Left lung (tissue), 4 donors: ENCODE measurements at regions not wholly inside any gene's neighbourhood (a gene's known extent, or its start where the extent isn't known, plus 50 kb on each side); places are given as distances from the start of the nearest gene placed in this dataset.

Source experiments
- ATAC-seq: fragments of 200-7000 bp; cut with Tn5 transposase; one replicate; pipeline ENCODE4 v1.9.1; 2020; ENCODE audit warnings: moderate library complexity
- DNase-seq, 4 donors: peaks; one replicate each; pipeline ENCODE4 v3.0.0-alpha.2; 2013 to 2020
- H3K27ac ChIP-seq, 2 donors: fragments of 200-600 bp; sonication (generic) in 1 of 2; one replicate each; pipeline versions ENCODE4 v1.5.0 to v1.8.0; 2020 to 2021
- H3K27me3 ChIP-seq, 2 donors: fragments of 200-600 bp; sonication (generic) in 1 of 2; one replicate each; pipeline versions ENCODE4 v1.5.0 to v1.8.0; 2020 to 2021
- H3K36me3 ChIP-seq, 2 donors: fragments of 200-600 bp; sonication (generic) in 1 of 2; one replicate each; pipeline versions ENCODE4 v1.5.0 to v1.8.0; 2020 to 2021
- H3K4me1 ChIP-seq, 2 donors: fragments of 200-600 bp; one replicate each; pipeline ENCODE4 v1.8.0; 2021
- H3K4me3 ChIP-seq, 2 donors: fragments of 200-600 bp; sonication (generic) in 1 of 2; one replicate each; pipeline versions ENCODE4 v1.5.0 to v1.8.0; 2020 to 2021; ENCODE audit warnings: mild to moderate bottlenecking in 1 of 2
- H3K9me3 ChIP-seq, 2 donors: fragments of 200-600 bp; sonication (generic) in 1 of 2; one replicate each; pipeline versions ENCODE4 v1.5.0 to v1.8.0; 2020 to 2021
- intact Hi-C, 2 donors: fragments of 100-400 bp; cut with DNase I; formaldehyde crosslinking; loops; one replicate each; pipeline versions ENCODE4 v1.11.2 to v1.14.2; 2022
- TF ChIP-seq, protein P1 (sequence below), 2 donors: fragments of 200-600 bp; sonication (generic) in 1 of 2; IDR thresholded peaks; one replicate each; pipeline versions ENCODE4 v1.5.0 to v1.8.0; 2021; ENCODE audit warnings: antibody characterized with exemption in 2 of 2
- donor health status: DM: no; HTN: yes; CAD: no.
- donor health status: DM: no; HTN: no; CAD: no.

DNA sequence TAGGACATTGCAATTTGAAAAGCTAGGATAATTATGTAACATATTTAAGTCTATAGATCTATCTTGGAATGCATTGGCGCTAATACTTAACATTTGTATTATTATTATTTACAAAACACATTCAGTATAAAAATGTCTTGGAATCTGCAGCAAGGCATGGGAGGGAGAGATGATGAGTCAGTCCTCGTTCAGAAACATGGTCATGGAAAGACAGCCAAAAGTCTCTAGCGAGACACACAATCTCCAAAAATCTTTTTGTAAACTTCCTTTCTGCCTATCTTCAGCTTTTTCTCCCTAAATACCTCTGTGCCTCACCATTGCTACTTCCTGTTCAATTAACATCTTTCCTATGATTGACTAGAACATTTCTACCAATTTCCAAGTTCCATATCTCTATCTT lies 188.4 kb upstream of the CACNA2D1 start:
- no peaks in the 10 kb centered on the region for H3K36me3 ChIP-seq
- TF ChIP-seq, protein P1, sequence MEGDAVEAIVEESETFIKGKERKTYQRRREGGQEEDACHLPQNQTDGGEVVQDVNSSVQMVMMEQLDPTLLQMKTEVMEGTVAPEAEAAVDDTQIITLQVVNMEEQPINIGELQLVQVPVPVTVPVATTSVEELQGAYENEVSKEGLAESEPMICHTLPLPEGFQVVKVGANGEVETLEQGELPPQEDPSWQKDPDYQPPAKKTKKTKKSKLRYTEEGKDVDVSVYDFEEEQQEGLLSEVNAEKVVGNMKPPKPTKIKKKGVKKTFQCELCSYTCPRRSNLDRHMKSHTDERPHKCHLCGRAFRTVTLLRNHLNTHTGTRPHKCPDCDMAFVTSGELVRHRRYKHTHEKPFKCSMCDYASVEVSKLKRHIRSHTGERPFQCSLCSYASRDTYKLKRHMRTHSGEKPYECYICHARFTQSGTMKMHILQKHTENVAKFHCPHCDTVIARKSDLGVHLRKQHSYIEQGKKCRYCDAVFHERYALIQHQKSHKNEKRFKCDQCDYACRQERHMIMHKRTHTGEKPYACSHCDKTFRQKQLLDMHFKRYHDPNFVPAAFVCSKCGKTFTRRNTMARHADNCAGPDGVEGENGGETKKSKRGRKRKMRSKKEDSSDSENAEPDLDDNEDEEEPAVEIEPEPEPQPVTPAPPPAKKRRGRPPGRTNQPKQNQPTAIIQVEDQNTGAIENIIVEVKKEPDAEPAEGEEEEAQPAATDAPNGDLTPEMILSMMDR (IDR thresholded peaks at IDR 0.05): no peak
- no peaks in the 10 kb centered on the region for H3K27me3 ChIP-seq
- no peak overlapping the region for H3K4me3 ChIP-seq
- peaks cover 0 to under 1% of the 10 kb centered on the region in 2 donors for H3K9me3 ChIP-seq
- no peak overlapping the region for H3K27ac ChIP-seq
- ATAC-seq (no peak), DNase-seq (no peak)
- H3K4me1 ChIP-seq: no peaks in the 10 kb centered on the region
- intact Hi-C loops: no loop called here

DNA sequence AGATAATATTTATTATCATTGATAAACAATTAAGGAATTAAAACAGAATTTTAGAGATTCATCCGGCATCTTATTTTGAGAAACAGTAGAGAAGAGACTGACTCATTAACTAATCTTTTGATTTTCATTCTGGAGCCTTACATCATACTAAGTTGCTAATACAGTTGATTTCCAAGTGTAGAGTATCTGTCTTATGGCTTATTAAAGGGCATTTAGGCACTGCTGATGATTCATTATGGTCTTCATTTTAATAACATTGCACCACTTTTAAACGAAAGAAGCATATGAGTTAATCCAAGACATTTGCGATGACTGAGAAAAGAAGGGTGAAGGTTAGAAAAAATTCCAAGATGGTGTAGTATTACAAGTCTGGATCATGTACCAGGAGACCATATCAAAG lies 186.0 kb upstream of the CACNA2D1 start:
- H3K27me3 ChIP-seq: no peaks in the 10 kb centered on the region
- no peak overlapping the region for H3K4me3 ChIP-seq
- no peaks in the 10 kb centered on the region for H3K36me3 ChIP-seq
- TF ChIP-seq, protein P1 (IDR thresholded peaks at IDR 0.05): no peak
- no peak overlapping the region for H3K27ac ChIP-seq
- intact Hi-C loops: no loop called here
- no peaks in the 10 kb centered on the region for H3K9me3 ChIP-seq
- DNase-seq (no peak), ATAC-seq (no peak)
- H3K4me1 ChIP-seq: no peaks in the 10 kb centered on the region

DNA sequence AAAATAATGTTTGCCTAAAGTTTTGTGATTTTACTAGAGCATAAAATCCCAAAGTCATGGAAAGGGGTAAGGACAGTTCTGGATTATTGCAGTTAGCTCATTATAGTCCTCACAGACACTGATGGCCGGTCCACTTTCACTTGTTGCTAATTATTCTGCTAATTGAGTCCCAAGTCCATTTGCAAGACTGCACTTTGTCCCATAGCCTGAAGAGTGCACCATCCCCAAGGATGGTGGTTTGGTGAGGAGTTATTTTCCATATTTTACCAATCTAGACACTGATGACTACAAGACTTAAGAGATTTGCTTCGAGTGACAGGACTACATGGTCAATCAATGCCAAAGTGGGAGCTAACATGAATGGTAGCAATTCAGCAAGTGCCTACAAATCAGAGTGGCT lies 181.8 kb upstream of the CACNA2D1 start:
- Histone ChIP-seq H3K4me3 (no peak overlapping the region), H3K4me1 (no peaks in the 10 kb centered on the region), H3K9me3 (no peaks in the 10 kb centered on the region), H3K36me3 (no peaks in the 10 kb centered on the region), H3K27ac (no peak overlapping the region), H3K27me3 (no peaks in the 10 kb centered on the region)
- ATAC-seq: no peak
- intact Hi-C loops: no loop called here
- no peak for DNase-seq
- TF ChIP-seq, protein P1 (IDR thresholded peaks at IDR 0.05): no peak

DNA sequence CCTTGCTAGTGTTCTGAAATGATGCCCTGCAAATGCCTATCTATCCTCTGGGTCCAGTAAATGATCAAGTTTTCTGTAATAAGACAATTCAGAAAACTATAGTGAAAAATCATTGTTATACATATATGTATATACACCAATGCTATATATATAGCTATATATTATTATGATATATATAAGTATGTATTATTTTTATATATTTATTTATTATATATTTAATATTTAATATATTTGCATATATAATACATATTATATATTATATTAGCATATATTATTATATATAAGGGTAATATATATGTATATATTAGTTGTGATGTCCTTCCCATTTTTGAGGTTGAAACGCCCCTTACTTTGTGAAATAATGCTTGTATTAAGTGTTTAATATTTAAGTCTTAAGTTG lies 181.4 kb upstream of the CACNA2D1 start:
- ATAC-seq: no peak
- H3K36me3 ChIP-seq: no peaks in the 10 kb centered on the region
- H3K27me3 ChIP-seq: no peaks in the 10 kb centered on the region
- no peak overlapping the region for H3K27ac ChIP-seq
- no peaks in the 10 kb centered on the region for H3K9me3 ChIP-seq
- DNase-seq: no peak
- H3K4me1 ChIP-seq: no peaks in the 10 kb centered on the region
- intact Hi-C loops: no loop called here
- H3K4me3 ChIP-seq: no peak overlapping the region
- TF ChIP-seq, protein P1 (IDR thresholded peaks at IDR 0.05): no peak

DNA sequence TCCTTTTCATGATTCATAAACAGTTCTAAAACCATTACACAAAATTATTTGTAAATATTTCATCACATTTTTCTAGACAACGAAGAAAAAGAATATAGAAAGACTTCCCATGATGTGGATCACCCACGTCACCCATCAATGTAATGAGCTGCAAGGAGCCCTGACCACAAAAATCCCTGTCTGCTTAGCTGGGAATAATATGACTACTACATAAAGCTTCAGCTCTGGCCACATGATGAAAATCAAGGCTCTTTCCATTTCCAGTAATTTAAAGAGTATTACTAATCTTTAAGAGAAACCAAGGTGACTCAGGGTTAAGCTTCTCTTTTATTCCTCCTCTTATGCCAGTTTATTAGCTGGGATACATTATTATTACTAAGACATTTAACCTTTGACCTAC lies 180.8 kb upstream of the CACNA2D1 start:
- Histone ChIP-seq H3K27me3 (no peaks in the 10 kb centered on the region), H3K36me3 (no peaks in the 10 kb centered on the region), H3K4me3 (no peak overlapping the region), H3K9me3 (no peaks in the 10 kb centered on the region), H3K27ac (no peak overlapping the region), H3K4me1 (no peaks in the 10 kb centered on the region)
- ATAC-seq (no peak), DNase-seq (no peak)
- intact Hi-C loops: no loop called here
- TF ChIP-seq, protein P1 (IDR thresholded peaks at IDR 0.05): no peak
